ENCODE measurements at regions not wholly inside any gene's neighbourhood (a gene's known extent, or its start where the extent isn't known, plus 50 kb on each side); places are given as distances from the start of the nearest gene placed in this dataset.
"Not testable (repeated sequence)": the region's sequence is repeated elsewhere in the genome, so short reads cannot be mapped to it uniquely, and the experiment has no call there.

GRCh38 chr12:131283862-131284825 lies 330.4 kb downstream of the ADGRD1 start:
- not testable (repeated sequence) for DNase-seq (ENCODE audit: extremely low spot score, insufficient read length, low read depth); FAIRE-seq

GRCh38 chr12:131284954-131285904 lies 331.5 kb downstream of the ADGRD1 start:
- not testable (repeated sequence) for DNase-seq (ENCODE audit: extremely low spot score, insufficient read length, low read depth); FAIRE-seq

- not testable (repeated sequence) for FAIRE-seq; DNase-seq (ENCODE audit: extremely low spot score, insufficient read length, low read depth)
These were observed 332.2 kb downstream of the ADGRD1 start for GRCh38 chr12:131285905-131286295.

DNA sequence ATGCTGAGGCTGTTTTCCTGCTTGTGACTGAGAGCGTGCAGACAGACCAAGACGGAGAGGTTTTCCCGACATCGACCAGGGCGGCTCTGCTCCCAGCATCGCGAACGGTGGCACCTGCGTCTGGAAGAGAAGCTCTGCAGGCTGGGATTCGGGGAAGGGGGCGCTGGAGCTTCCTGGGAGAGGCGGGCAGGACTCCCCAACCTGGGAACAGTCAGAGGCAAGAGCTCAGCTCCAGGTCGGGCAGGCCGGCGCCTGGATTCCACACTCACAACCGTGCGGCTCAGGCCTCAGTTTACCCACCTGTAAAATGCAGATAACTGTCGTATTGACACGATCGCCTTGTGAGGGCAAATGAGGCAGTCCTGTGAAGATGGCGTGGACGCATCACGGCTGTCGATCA lies 332.6 kb downstream of the ADGRD1 start:
- FAIRE-seq: peak; percentile 59
- DNase-seq (ENCODE audit: extremely low spot score, insufficient read length, low read depth): not testable (repeated sequence)

- FAIRE-seq: no peak
- no peak for DNase-seq (ENCODE audit: extremely low spot score, insufficient read length, low read depth)
These were observed 333.6 kb downstream of the ADGRD1 start for GRCh38 chr12:131287015-131287937.

- DNase-seq (ENCODE audit: extremely low spot score, insufficient read length, low read depth): no peak
- no peak for FAIRE-seq
These were observed 334.4 kb downstream of the ADGRD1 start for GRCh38 chr12:131287938-131288764.

DNA sequence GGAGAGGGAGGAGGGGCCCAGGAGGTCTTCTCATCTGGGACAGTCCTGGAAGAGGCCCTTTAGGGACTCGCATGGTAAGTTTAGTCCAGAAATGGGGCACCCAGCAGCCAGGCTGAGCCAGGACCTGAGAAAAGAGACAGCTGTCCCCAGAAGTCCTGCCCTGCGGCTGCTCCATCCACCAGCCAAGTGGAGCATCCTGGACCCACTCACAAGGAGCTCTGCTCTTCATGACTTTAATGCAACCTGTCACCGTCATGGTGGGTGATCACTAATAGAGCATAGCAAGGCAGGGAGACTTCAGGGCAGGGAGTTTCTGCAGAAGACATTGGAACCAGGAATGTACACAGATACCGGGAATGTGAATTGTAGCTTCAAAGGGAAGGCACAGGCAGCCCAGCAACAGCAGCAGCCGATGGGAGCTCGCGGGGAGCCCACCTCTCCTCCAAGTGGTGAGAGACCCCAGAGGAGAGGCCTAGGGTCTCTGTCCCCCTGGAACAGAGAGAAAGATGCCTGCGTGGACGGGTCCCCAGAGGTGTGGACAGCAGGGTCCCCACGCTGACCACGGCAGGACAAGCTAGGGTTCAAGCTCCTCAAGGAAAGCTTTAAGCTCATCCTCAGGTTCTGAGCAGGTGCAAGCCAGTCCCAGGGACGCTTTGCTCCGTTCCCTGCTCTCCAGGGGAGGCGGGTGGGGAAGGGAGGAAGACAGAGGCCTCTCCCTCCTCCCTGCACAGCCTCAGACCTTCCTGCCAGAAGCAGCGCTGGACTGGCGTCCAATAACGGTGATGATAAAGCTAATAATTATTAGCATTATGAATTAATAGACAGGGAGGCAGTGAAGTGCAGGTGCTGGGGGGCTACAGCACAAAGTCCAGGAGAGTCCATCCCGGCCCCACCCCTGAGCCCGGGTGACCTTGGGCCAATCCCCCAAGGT lies 335.3 kb downstream of the ADGRD1 start:
- not testable (repeated sequence) for FAIRE-seq; DNase-seq (ENCODE audit: extremely low spot score, insufficient read length, low read depth)

- not testable (repeated sequence) for FAIRE-seq; DNase-seq (ENCODE audit: extremely low spot score, insufficient read length, low read depth)
These were observed 336.1 kb downstream of the ADGRD1 start for GRCh38 chr12:131289807-131290206.

- FAIRE-seq (no peak), DNase-seq (ENCODE audit: extremely low spot score, insufficient read length, low read depth) (no peak)
These were observed 336.7 kb downstream of the ADGRD1 start for GRCh38 chr12:131290255-131290959.

DNA sequence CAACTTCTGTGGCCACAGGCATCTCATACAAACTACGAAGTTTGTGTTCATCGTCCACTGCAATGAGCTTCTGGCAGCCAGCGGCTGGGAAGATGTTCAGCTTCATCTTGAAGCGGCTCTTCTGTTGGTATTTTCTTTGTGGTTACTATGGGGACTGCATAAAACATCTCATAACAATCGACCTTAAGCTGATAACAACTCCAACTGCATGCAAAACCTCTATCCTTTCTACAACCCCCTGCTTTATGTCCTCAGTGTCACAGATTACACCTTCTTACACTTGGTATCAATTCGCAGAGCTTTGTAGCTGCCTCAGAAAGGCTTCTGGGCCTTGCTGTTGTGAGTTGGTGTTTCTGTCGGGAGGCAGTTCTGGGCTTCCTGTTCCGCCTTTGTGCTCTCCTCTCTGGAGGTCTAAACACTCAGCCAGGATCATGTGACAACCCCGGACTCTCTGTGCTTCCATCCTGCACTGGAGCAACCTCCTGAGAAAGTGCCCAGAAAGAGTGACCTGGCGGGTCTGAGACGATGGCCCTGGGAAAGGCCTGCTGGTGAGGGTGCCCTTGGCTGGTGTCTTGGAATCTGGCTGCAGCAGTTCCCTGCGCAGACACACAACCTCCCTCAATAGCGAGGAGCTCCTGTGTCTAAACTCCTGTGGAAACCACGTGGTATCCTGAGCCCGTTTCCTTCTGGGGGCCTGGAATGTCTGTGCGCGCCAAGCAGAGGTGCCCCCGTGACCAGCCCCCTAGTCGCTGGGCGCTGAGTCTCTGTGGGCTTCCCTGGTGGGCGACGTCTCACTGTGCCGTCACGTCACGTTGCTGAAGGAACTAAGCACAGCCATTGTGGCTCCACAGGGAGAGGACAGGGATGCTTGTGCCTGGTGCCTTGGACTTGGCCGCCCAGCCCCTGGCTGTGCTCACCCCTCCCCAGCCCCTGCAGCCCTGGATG lies 339.6 kb downstream of the ADGRD1 start:
- FAIRE-seq; DNase-seq (ENCODE audit: extremely low spot score, insufficient read length, low read depth): not testable (repeated sequence)

GRCh38 chr12:131294716-131295115 lies 341.0 kb downstream of the ADGRD1 start:
- not testable (repeated sequence) for FAIRE-seq; DNase-seq (ENCODE audit: extremely low spot score, insufficient read length, low read depth)

DNA sequence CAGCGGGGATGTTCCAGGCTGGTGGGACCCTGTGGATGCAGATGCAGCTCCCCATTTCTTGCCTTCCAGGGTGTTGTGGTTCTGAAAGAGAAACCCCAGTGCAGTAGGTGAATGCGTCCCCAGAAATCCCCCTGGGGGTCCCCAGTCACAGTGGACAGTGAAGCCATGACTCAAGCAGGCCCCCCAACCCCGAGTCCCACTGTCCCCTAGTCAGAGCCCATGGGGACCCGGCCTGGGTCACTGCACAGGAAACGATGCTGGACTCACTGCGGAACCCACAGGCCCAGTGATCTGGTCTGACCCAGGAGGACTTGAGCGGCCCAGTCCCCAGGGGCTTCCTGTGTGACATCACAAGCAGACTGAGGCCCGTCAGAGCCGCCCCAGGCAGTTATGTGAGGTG lies 341.4 kb downstream of the ADGRD1 start:
- FAIRE-seq: not testable (repeated sequence)

DNA sequence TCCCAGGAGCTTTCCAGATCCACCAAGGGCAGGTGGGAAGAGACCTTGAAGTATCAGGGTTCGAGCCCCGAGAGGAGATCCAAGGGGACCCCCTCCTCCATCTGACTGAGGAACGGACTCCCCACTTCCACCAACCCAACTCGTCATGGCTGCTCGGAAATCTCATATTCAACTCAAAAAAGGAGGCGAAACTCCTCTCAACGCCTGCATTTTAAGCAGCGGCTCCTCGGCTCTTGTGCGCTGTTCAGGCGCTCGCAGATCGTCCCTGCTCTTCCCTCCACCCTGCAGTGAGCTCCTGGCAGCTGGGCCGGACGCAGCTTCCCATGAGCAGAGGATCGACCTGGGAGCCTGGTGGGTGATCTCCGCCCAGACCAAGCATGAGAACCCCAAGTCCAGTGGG lies 341.9 kb downstream of the ADGRD1 start:
- not testable (repeated sequence) for FAIRE-seq; DNase-seq (ENCODE audit: extremely low spot score, insufficient read length, low read depth)

More for the DNA sequence above, 341.4 kb downstream of the ADGRD1 start:
- DNase-seq (ENCODE audit: extremely low spot score, insufficient read length, low read depth): not testable (repeated sequence)

DNA sequence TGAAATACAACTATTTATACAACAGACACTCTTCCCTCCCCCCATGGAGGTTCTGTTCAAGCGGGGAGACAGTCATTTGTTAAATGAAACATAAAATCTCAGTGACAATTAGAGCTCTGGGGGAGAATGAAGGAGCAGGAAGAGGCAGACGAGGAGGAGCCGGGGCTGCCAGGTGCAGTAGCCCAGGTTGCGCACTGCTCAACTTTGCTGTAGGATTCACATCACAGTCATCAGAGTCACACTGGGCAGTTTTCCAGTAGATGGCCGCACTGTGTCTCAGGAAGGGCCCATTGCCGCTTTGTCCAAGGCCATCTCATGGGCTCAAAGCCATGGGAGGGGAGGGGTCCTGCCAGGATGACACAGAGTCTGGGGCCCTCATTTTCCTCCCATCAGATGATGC lies 342.4 kb downstream of the ADGRD1 start:
- DNase-seq (ENCODE audit: extremely low spot score, insufficient read length, low read depth): not testable (repeated sequence)

DNA sequence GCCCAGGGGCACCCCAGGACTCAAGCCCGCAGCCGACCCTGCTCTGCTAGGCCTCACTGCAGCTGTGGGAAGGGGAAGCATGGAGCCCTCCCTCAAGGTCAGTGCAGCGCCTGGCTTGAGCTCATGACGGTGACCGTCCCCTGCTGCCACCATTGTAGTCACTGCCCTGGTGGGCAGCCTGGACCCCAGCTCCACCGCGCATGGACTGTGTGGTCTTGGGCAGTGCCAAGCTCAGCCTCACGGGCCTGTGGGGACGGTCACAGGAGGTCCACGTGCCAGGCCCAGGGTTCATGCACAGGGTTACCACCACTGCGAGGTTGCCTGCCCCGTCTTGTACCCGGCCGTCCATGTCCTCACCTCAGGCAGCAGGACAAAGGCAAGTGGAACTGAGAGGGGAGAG lies 342.9 kb downstream of the ADGRD1 start:
- not testable (repeated sequence) for DNase-seq (ENCODE audit: extremely low spot score, insufficient read length, low read depth); FAIRE-seq

More for the DNA sequence above, 342.4 kb downstream of the ADGRD1 start:
- not testable (repeated sequence) for FAIRE-seq

Data from GM18507 (cell line).